SK-MEL-5 (cell line): ENCODE measurements at regions not wholly inside any gene's neighbourhood (a gene's known extent, or its start where the extent isn't known, plus 50 kb on each side); places are given as distances from the start of the nearest gene placed in this dataset.
"Not testable (repeated sequence)": the region's sequence is repeated elsewhere in the genome, so short reads cannot be mapped to it uniquely, and the experiment has no call there.

Experiments used
- DNase-seq: peaks from one replicate; pipeline ENCODE4 v3.0.0-alpha.2; 2016; ENCODE audit warnings: low read depth, low spot score
- in situ Hi-C: cut with HindIII; loops from 2 replicates; pipeline ENCODE4 v1.10.0; 2016; ENCODE audit warnings: low sequenced_read_pairs, high pct_unique_total_duplicates, low pct_unique_long_range_greater_than_20kb

GRCh38 chrX:40530509-40530908 is 50.3 kb upstream of the ATP6AP2 start:
- in situ Hi-C loops: no loop called here
- no peak for DNase-seq

- DNase-seq: no peak
- in situ Hi-C loops: no loop called here
These were observed 53.2 kb upstream of the ATP6AP2 start for GRCh38 chrX:40527543-40527942.

- in situ Hi-C loops: no loop called here
- DNase-seq: no peak
These were observed 54.4 kb upstream of the ATP6AP2 start for GRCh38 chrX:40526412-40526811.

GRCh38 chrX:40525901-40526300 is 54.9 kb upstream of the ATP6AP2 start:
- DNase-seq, in situ Hi-C loops: not testable (repeated sequence)

GRCh38 chrX:40524423-40524822 is 56.3 kb upstream of the ATP6AP2 start:
- DNase-seq: no peak
- in situ Hi-C loops: no loop called here

- DNase-seq: no peak
- in situ Hi-C loops: no loop called here
These were observed 56.9 kb upstream of the ATP6AP2 start for GRCh38 chrX:40523852-40524251.

- no peak for DNase-seq
- in situ Hi-C loops: no loop called here
These were observed 58.8 kb upstream of the ATP6AP2 start for GRCh38 chrX:40521868-40522450.

GRCh38 chrX:40514376-40514775 is 66.4 kb upstream of the ATP6AP2 start:
- DNase-seq: no peak
- in situ Hi-C loops: no loop called here

- DNase-seq: no peak
- in situ Hi-C loops: no loop called here
These were observed 66.9 kb upstream of the ATP6AP2 start for GRCh38 chrX:40513835-40514234.

- in situ Hi-C loops: no loop called here
- no peak for DNase-seq
These were observed 67.8 kb upstream of the ATP6AP2 start for GRCh38 chrX:40513012-40513411.

- no peak for DNase-seq
- in situ Hi-C loops: no loop called here
These were observed 69.5 kb upstream of the ATP6AP2 start for GRCh38 chrX:40511258-40511657.

GRCh38 chrX:40508560-40508959 is 72.2 kb upstream of the ATP6AP2 start:
- no peak for DNase-seq
- in situ Hi-C loops: no loop called here

GRCh38 chrX:40506201-40506985 is 74.4 kb upstream of the ATP6AP2 start:
- no peak for DNase-seq
- in situ Hi-C loops: no loop called here

- DNase-seq: peak; percentile 19
- in situ Hi-C loops: no loop called here
These were observed 75.8 kb upstream of the ATP6AP2 start for GRCh38 chrX:40504801-40505605.

- in situ Hi-C loops: no loop called here
- DNase-seq: no peak
These were observed 77.7 kb upstream of the ATP6AP2 start for GRCh38 chrX:40503094-40503493.

GRCh38 chrX:40502688-40503087 is 78.1 kb upstream of the ATP6AP2 start:
- no peak for DNase-seq
- in situ Hi-C loops: no loop called here

GRCh38 chrX:40501164-40501855 is 79.5 kb upstream of the ATP6AP2 start:
- in situ Hi-C loops: no loop called here
- no peak for DNase-seq

GRCh38 chrX:40496728-40497127 is 84.0 kb upstream of the ATP6AP2 start:
- in situ Hi-C loops: no loop called here
- peak; percentile 24 for DNase-seq
